ENCODE measurements at regions not wholly inside any gene's neighbourhood (a gene's known extent, or its start where the extent isn't known, plus 50 kb on each side); places are given as distances from the start of the nearest gene placed in this dataset.

- TF ChIP-seq TEAD4 (IDR thresholded peaks at IDR 0.05) (no peak), EGR1 (IDR thresholded peaks at IDR 0.05) (no peak)
These were observed 991.3 kb upstream of the DIAPH2 start for GRCh38 chrX:95693365-95693764.

GRCh38 chrX:95703696-95704095 lies 980.9 kb upstream of the DIAPH2 start:
- TF ChIP-seq REST (IDR thresholded peaks at IDR 0.05; ENCODE audit: low read depth) (no peak), TCF12 (IDR thresholded peaks at IDR 0.05; ENCODE audit: low read depth) (no peak), TAF1 (IDR thresholded peaks at IDR 0.05; ENCODE audit: low read depth) (no peak), YY1 (IDR thresholded peaks at IDR 0.05; ENCODE audit: low read depth) (no peak), USF1 (IDR thresholded peaks at IDR 0.05) (no peak), RAD21 (IDR thresholded peaks at IDR 0.05; ENCODE audit: low read depth) (no peak)

GRCh38 chrX:95716841-95717240 lies 967.8 kb upstream of the DIAPH2 start:
- TF ChIP-seq EP300 (IDR thresholded peaks at IDR 0.05; ENCODE audit: borderline replicate concordance) (no peak), TAF1 (IDR thresholded peaks at IDR 0.05; ENCODE audit: low read depth) (no peak), RAD21 (IDR thresholded peaks at IDR 0.05; ENCODE audit: low read depth) (no peak), REST (IDR thresholded peaks at IDR 0.05; ENCODE audit: low read depth) (no peak), CREB1 (IDR thresholded peaks at IDR 0.05; ENCODE audit: low read depth) (no peak), USF1 (IDR thresholded peaks at IDR 0.05) (no peak), NFIC (IDR thresholded peaks at IDR 0.05) (no peak), CEBPB (IDR thresholded peaks at IDR 0.05) (no peak), ZBTB7A (IDR thresholded peaks at IDR 0.05; ENCODE audit: low read depth) (no peak), TCF12 (IDR thresholded peaks at IDR 0.05; ENCODE audit: low read depth) (no peak), YY1 (IDR thresholded peaks at IDR 0.05; ENCODE audit: low read depth) (no peak), MAX (IDR thresholded peaks at IDR 0.05) (no peak), TEAD4 (IDR thresholded peaks at IDR 0.05) (no peak), FOXM1 (IDR thresholded peaks at IDR 0.05; ENCODE audit: borderline replicate concordance, low read depth) (no peak), EGR1 (IDR thresholded peaks at IDR 0.05) (no peak)

- TF ChIP-seq EP300 (IDR thresholded peaks at IDR 0.05; ENCODE audit: borderline replicate concordance) (no peak), EGR1 (IDR thresholded peaks at IDR 0.05) (no peak), YY1 (IDR thresholded peaks at IDR 0.05; ENCODE audit: low read depth) (no peak), MAX (IDR thresholded peaks at IDR 0.05) (no peak), TAF1 (IDR thresholded peaks at IDR 0.05; ENCODE audit: low read depth) (no peak), CREB1 (IDR thresholded peaks at IDR 0.05; ENCODE audit: low read depth) (no peak), RAD21 (IDR thresholded peaks at IDR 0.05; ENCODE audit: low read depth) (no peak), USF1 (IDR thresholded peaks at IDR 0.05) (no peak), FOXM1 (IDR thresholded peaks at IDR 0.05; ENCODE audit: borderline replicate concordance, low read depth) (no peak), ZBTB7A (IDR thresholded peaks at IDR 0.05; ENCODE audit: low read depth) (no peak), CEBPB (IDR thresholded peaks at IDR 0.05) (no peak), TEAD4 (IDR thresholded peaks at IDR 0.05) (no peak), TCF12 (IDR thresholded peaks at IDR 0.05; ENCODE audit: low read depth) (no peak), REST (IDR thresholded peaks at IDR 0.05; ENCODE audit: low read depth) (no peak), NFIC (IDR thresholded peaks at IDR 0.05) (no peak)
These were observed 965.9 kb upstream of the DIAPH2 start for GRCh38 chrX:95718746-95719145.

Data from Ishikawa (cell line).